ENCODE measurements at regions not wholly inside any gene's neighbourhood (a gene's known extent, or its start where the extent isn't known, plus 50 kb on each side); places are given as distances from the start of the nearest gene placed in this dataset.

DNA sequence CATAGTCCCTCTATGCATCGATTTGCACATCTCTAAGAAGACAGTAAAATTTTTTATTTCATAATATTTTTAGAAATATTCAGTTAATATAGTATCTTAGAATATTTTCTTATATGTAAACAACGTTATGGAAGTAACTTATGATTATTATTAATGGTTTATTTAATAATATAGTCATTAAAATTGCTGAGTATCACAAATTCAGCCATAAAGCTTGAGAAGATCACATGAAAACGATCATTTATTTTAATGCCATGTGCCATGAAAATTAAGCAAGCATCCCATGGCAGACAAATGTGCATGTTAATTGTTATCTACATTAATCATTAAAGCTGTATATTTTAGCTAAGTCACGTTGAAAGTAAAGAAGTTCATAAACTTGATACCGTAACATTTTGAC is 907.1 kb downstream of the KCNT2 start:
- TF ChIP-seq, protein P1, sequence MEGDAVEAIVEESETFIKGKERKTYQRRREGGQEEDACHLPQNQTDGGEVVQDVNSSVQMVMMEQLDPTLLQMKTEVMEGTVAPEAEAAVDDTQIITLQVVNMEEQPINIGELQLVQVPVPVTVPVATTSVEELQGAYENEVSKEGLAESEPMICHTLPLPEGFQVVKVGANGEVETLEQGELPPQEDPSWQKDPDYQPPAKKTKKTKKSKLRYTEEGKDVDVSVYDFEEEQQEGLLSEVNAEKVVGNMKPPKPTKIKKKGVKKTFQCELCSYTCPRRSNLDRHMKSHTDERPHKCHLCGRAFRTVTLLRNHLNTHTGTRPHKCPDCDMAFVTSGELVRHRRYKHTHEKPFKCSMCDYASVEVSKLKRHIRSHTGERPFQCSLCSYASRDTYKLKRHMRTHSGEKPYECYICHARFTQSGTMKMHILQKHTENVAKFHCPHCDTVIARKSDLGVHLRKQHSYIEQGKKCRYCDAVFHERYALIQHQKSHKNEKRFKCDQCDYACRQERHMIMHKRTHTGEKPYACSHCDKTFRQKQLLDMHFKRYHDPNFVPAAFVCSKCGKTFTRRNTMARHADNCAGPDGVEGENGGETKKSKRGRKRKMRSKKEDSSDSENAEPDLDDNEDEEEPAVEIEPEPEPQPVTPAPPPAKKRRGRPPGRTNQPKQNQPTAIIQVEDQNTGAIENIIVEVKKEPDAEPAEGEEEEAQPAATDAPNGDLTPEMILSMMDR (IDR thresholded peaks at IDR 0.05; ENCODE audit: insufficient read depth, low read length), result no peak
- TF ChIP-seq POLR2AphosphoS5 (IDR thresholded peaks at IDR 0.05; ENCODE audit: low read depth) (no peak), SPI1 (IDR thresholded peaks at IDR 0.05; ENCODE audit: borderline replicate concordance, low read depth) (no peak), GABPA (IDR thresholded peaks at IDR 0.05; ENCODE audit: low read depth) (no peak)
- TF ChIP-seq, protein P2, sequence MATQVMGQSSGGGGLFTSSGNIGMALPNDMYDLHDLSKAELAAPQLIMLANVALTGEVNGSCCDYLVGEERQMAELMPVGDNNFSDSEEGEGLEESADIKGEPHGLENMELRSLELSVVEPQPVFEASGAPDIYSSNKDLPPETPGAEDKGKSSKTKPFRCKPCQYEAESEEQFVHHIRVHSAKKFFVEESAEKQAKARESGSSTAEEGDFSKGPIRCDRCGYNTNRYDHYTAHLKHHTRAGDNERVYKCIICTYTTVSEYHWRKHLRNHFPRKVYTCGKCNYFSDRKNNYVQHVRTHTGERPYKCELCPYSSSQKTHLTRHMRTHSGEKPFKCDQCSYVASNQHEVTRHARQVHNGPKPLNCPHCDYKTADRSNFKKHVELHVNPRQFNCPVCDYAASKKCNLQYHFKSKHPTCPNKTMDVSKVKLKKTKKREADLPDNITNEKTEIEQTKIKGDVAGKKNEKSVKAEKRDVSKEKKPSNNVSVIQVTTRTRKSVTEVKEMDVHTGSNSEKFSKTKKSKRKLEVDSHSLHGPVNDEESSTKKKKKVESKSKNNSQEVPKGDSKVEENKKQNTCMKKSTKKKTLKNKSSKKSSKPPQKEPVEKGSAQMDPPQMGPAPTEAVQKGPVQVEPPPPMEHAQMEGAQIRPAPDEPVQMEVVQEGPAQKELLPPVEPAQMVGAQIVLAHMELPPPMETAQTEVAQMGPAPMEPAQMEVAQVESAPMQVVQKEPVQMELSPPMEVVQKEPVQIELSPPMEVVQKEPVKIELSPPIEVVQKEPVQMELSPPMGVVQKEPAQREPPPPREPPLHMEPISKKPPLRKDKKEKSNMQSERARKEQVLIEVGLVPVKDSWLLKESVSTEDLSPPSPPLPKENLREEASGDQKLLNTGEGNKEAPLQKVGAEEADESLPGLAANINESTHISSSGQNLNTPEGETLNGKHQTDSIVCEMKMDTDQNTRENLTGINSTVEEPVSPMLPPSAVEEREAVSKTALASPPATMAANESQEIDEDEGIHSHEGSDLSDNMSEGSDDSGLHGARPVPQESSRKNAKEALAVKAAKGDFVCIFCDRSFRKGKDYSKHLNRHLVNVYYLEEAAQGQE (IDR thresholded peaks at IDR 0.05; ENCODE audit: insufficient replicate concordance, low read depth), result no peak

Measured in HL-60 (cell line).